Loucy (cell line): ENCODE measurements at regions not wholly inside any gene's neighbourhood (a gene's known extent, or its start where the extent isn't known, plus 50 kb on each side); places are given as distances from the start of the nearest gene placed in this dataset.

Experiments
- H2AFZ ChIP-seq: fragments of 200-600 bp; sonication (generic); 2 replicates; pipeline ENCODE4 v1.6.0; 2016; ENCODE audit warnings: antibody characterized with exemption, mild to moderate bottlenecking, low read length, moderate library complexity
- H3F3A ChIP-seq: fragments of 200-600 bp; 2 replicates; pipeline ENCODE4 v1.6.0; 2016; ENCODE audit warnings: antibody characterized with exemption, low read depth, mild to moderate bottlenecking
- H3K27me3 ChIP-seq: fragments of 200-600 bp; sonication (generic); 2 replicates; pipeline ENCODE4 v1.6.1; 2014; ENCODE audit warnings: low read length, mild to moderate bottlenecking; ENCODE audit not compliant: insufficient read depth, poor library complexity, severe bottlenecking
- H3K36me3 ChIP-seq: fragments of 200-600 bp; sonication (generic); 2 replicates; pipeline ENCODE4 v1.6.1; 2016; ENCODE audit warnings: low read length; ENCODE audit not compliant: insufficient read depth
- H3K4me1 ChIP-seq: fragments of 200-600 bp; sonication (generic); 2 replicates; pipeline ENCODE4 v1.5.1; 2014; ENCODE audit warnings: low read length, mild to moderate bottlenecking; ENCODE audit not compliant: insufficient read depth, poor library complexity, severe bottlenecking
- H3K4me2 ChIP-seq: fragments of 200-600 bp; sonication (generic); 2 replicates; pipeline ENCODE4 v1.6.0; 2014; ENCODE audit warnings: antibody characterized with exemption, low read length, low read depth, mild to moderate bottlenecking; ENCODE audit not compliant: poor library complexity, severe bottlenecking
- H3K4me3 ChIP-seq: fragments of 200-600 bp; sonication (generic); 2 replicates; pipeline ENCODE4 v1.5.1; 2014; ENCODE audit warnings: low read length, mild to moderate bottlenecking, mixed read lengths; ENCODE audit not compliant: poor library complexity, severe bottlenecking
- H3K79me2 ChIP-seq: fragments of 200-600 bp; sonication (generic); 2 replicates; pipeline ENCODE4 v1.6.1; 2014; ENCODE audit warnings: low read length; ENCODE audit not compliant: insufficient read depth
- H3K9ac ChIP-seq: fragments of 200-600 bp; sonication (generic); 2 replicates; pipeline ENCODE4 v1.6.0; 2014; ENCODE audit warnings: mild to moderate bottlenecking, low read depth, low read length, moderate library complexity; ENCODE audit not compliant: poor library complexity, severe bottlenecking
- H3K9me2 ChIP-seq: fragments of 200-600 bp; sonication (generic); replicated peaks from 2 replicates; pipeline ENCODE4 v1.6.1; 2016; ENCODE audit warnings: low read depth, low read length, mixed read lengths
- H3K9me3 ChIP-seq: fragments of 200-600 bp; sonication (generic); 2 replicates; pipeline ENCODE4 v1.6.1; 2014; ENCODE audit warnings: mild to moderate bottlenecking, antibody characterized with exemption, low read length, low read depth; ENCODE audit not compliant: insufficient read depth
- H4K20me1 ChIP-seq: fragments of 200-600 bp; sonication (generic); 2 replicates; pipeline ENCODE4 v1.6.0; 2014; ENCODE audit warnings: antibody characterized with exemption, low read length, mild to moderate bottlenecking; ENCODE audit not compliant: insufficient read depth, poor library complexity, severe bottlenecking
- CTCF ChIP-seq: fragments of 200-600 bp; sonication (generic); conservative IDR thresholded peaks from 2 replicates; pipeline ENCODE4 v1.5.1; 2014; ENCODE audit warnings: mild to moderate bottlenecking, antibody characterized with exemption, low read length
- EZH2phosphoT487 ChIP-seq: fragments of 200-600 bp; IDR thresholded peaks from 2 replicates; pipeline ENCODE4 v1.6.1; 2018; ENCODE audit warnings: antibody characterized with exemption, mild to moderate bottlenecking, moderate library complexity, borderline replicate concordance

- Histone ChIP-seq H3K9me2 (no peaks in the 10 kb centered on the region), H3K4me1 (peaks cover 5% of the 10 kb centered on the region), H3K36me3 (no peaks in the 10 kb centered on the region), H4K20me1 (no peaks in the 10 kb centered on the region), H2AFZ (0 out of 2 replicates have a peak overlapping the region, but pooled peaks have one; percentile 36), H3F3A (no peaks in the 10 kb centered on the region), H3K79me2 (no peaks in the 10 kb centered on the region), H3K9ac (no peak overlapping the region), H3K27me3 (no peaks in the 10 kb centered on the region), H3K4me3 (no peak overlapping the region), H3K9me3 (no peaks in the 10 kb centered on the region), H3K4me2 (no peak overlapping the region)
- no peak for TF ChIP-seq EZH2phosphoT487
- no peak for TF ChIP-seq CTCF
Measured at GRCh38 chr9:129237164-129237611, 59.1 kb upstream of the IER5L start.

DNA sequence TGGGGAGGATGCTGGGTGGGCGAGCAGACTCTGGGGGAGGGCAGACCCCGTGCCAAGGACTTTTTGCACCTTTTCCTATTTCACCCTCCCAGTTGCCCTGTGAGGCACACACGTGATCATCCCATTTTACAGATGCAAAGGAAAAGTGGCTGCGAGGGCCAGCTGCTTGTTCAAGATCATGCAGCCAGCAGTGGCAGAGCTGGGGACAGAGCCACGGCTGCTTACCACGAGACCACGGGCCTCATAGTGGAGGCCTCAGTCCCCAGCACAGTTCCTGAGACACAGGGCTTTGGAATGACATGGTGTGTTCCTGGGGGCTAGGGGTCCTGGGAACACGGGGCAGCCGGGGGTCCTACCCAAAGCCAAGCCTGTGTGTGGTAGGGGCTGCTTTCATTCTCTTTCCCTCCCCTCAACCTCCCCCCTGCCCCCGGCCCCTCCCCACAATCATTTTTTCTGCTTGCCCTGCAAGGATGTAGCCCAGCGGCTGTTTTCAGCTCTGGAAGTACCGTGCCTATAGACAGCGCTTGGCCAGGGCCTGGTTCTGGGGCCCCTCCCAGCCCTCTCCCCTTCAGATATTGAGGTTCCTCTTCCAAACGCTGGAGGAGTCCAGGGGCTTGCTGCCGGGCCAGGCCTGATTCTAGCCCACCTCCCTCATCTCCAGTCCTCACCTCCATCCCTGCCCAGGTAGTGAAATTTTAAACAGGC is 58.5 kb upstream of the IER5L start:
- Histone ChIP-seq H3F3A (no peaks in the 10 kb centered on the region), H3K27me3 (no peaks in the 10 kb centered on the region), H3K9me3 (no peaks in the 10 kb centered on the region), H4K20me1 (no peaks in the 10 kb centered on the region), H2AFZ (no peak overlapping the region), H3K4me1 (peaks cover 5% of the 10 kb centered on the region), H3K4me2 (no peak overlapping the region), H3K4me3 (no peak overlapping the region), H3K9ac (no peak overlapping the region), H3K79me2 (no peaks in the 10 kb centered on the region), H3K36me3 (no peaks in the 10 kb centered on the region), H3K9me2 (no peaks in the 10 kb centered on the region)
- TF ChIP-seq EZH2phosphoT487 (no peak), CTCF (no peak)

DNA sequence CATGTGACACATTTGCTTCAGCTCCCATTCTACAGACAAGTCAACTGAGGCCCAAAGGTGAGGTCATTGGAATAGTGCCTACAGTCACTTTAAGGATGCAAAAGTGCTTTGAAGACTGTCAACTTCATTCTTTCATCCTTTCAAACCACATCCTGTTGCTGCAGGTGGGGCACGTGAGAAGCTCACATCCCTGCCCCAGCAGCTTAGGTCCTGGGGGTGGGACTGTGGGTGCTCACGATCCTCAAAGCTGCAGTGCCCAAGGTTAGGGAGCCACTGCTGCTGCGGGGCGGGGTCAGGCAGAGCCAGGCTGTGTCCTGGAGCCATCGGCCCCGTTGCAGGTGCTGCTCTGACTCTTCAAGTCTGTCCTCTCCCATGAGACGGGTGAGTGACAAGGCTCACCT is 57.9 kb upstream of the IER5L start:
- no peaks in the 10 kb centered on the region for H3K9me3 ChIP-seq
- H2AFZ ChIP-seq = no peak overlapping the region
- H3K4me2 ChIP-seq = peak overlapping the region; percentile 31
- H4K20me1 ChIP-seq = no peaks in the 10 kb centered on the region
- no peaks in the 10 kb centered on the region for H3K36me3 ChIP-seq
- no peaks in the 10 kb centered on the region for H3F3A ChIP-seq
- no peaks in the 10 kb centered on the region for H3K27me3 ChIP-seq
- peaks cover 5% of the 10 kb centered on the region for H3K4me1 ChIP-seq
- TF ChIP-seq EZH2phosphoT487 (no peak), CTCF (no peak)
- no peak overlapping the region for H3K9ac ChIP-seq
- no peak overlapping the region for H3K4me3 ChIP-seq
- no peaks in the 10 kb centered on the region for H3K9me2 ChIP-seq
- no peaks in the 10 kb centered on the region for H3K79me2 ChIP-seq
